ENCODE measurements at regions not wholly inside any gene's neighbourhood (a gene's known extent, or its start where the extent isn't known, plus 50 kb on each side); places are given as distances from the start of the nearest gene placed in this dataset.
"Not testable (repeated sequence)": the region's sequence is repeated elsewhere in the genome, so short reads cannot be mapped to it uniquely, and the experiment has no call there.

- DNase-seq, result no peak
Observed at GRCh38 chr2:194054313-194054712, 1602.7 kb upstream of the SLC39A10 start.

GRCh38 chr2:194044321-194044720, 1612.7 kb upstream of the SLC39A10 start:
- DNase-seq, result no peak

- not testable (repeated sequence) for DNase-seq
Observed at GRCh38 chr2:194021130-194021529, 1635.9 kb upstream of the SLC39A10 start.

GRCh38 chr2:194020155-194020554, 1636.9 kb upstream of the SLC39A10 start:
- no peak for DNase-seq

- DNase-seq, result no peak
Observed at GRCh38 chr2:194015751-194016150, 1641.3 kb upstream of the SLC39A10 start.

- DNase-seq, result no peak
Observed at GRCh38 chr2:194014639-194015038, 1642.4 kb upstream of the SLC39A10 start.

- DNase-seq, result peak; percentile 54
Observed at GRCh38 chr2:194004590-194005206, 1652.3 kb upstream of the SLC39A10 start.

GRCh38 chr2:194003911-194004310, 1653.1 kb upstream of the SLC39A10 start:
- peak; percentile 18 for DNase-seq

- DNase-seq, result no peak
Observed at GRCh38 chr2:194002699-194003368, 1654.2 kb upstream of the SLC39A10 start.

- no peak for DNase-seq
Observed at GRCh38 chr2:193990868-193991267, 1666.2 kb upstream of the SLC39A10 start.

- DNase-seq, result no peak
Observed at GRCh38 chr2:193989645-193990044, 1667.4 kb upstream of the SLC39A10 start.

- no peak for DNase-seq
Observed at GRCh38 chr2:193988784-193989183, 1668.2 kb upstream of the SLC39A10 start.

GRCh38 chr2:193985272-193985671, 1671.8 kb upstream of the SLC39A10 start:
- no peak for DNase-seq

GRCh38 chr2:193980599-193980998, 1676.4 kb upstream of the SLC39A10 start:
- no peak for DNase-seq

GRCh38 chr2:193973781-193974180, 1683.2 kb upstream of the SLC39A10 start:
- DNase-seq, result no peak

- peak; percentile 93 for DNase-seq
Observed at GRCh38 chr2:193966590-193966989, 1690.4 kb upstream of the SLC39A10 start.

- no peak for DNase-seq
Observed at GRCh38 chr2:193965263-193965662, 1691.8 kb upstream of the SLC39A10 start.

- peak; percentile 67 for DNase-seq
Observed at GRCh38 chr2:193963472-193964119, 1693.4 kb upstream of the SLC39A10 start.

GRCh38 chr2:193946806-193947205, 1710.2 kb upstream of the SLC39A10 start:
- peak; percentile 16 for DNase-seq

GRCh38 chr2:193943406-193943960, 1713.5 kb upstream of the SLC39A10 start:
- no peak for DNase-seq

GRCh38 chr2:193935114-193935513, 1721.9 kb upstream of the SLC39A10 start:
- DNase-seq, result no peak

GRCh38 chr2:193929131-193929530, 1727.9 kb upstream of the SLC39A10 start:
- no peak for DNase-seq

GRCh38 chr2:193907561-193907960, 1712.8 kb upstream of the TMEFF2 start:
- no peak for DNase-seq

GRCh38 chr2:193900292-193900691, 1705.6 kb upstream of the TMEFF2 start:
- DNase-seq, result no peak
